Right renal pelvis (tissue), 4 donors: ENCODE measurements at regions not wholly inside any gene's neighbourhood (a gene's known extent, or its start where the extent isn't known, plus 50 kb on each side); places are given as distances from the start of the nearest gene placed in this dataset.
A peak's percentile ranks its signal among the peaks of the same experiment; 100 is the strongest.

ENCODE experiments used
- DNase-seq, 4 donors: peaks; one replicate each; pipeline ENCODE4 v3.0.0-alpha.2; 2013; ENCODE audit warnings: low read depth in 4 of 4, low spot score in 3 of 4, missing footprints in 1 of 4

- DNase-seq = no peak
Observed at GRCh38 chr2:226153553-226153952, 646.1 kb downstream of the IRS1 start.

DNA sequence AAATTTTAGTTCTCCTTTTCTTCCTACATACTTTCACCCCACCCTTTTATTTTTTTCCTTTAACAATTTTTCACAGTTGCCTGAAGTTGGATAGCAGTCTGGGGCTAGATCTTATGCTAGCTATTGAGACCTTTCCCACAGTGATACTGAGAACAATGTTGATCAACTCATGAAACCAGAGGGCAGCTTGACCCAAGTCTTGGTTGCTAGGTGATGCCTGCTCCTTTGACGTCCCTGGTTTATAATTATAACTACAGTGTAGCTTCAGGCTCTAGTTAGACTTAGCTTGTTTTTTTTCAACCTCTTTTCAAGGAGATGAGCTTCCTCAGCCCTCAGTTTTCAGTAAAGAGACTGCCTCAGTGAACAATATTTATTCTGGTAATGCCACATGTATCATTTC, 648.5 kb downstream of the IRS1 start:
- DNase-seq = no peak

DNA sequence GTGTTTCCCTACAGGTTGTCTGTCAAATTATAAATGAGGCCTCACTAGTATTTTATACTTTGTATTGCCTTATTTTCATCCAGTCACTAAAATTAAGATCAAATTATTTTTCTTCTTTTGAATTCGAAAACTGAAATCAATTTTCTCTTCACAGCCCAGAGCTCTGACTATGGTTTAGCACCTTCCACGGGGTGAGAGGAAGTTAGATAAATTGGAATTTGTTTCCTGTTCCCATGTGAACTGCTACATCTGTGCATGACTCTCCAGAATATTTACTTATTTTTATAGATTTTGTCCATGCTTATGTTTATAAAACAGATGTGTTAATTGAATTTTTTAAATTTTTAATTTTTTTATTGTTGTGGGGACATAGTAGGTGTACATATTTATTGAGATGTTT, 656.5 kb downstream of the IRS1 start:
- no peak for DNase-seq

GRCh38 chr2:226142463-226142862, 657.2 kb downstream of the IRS1 start:
- DNase-seq = no peak

DNA sequence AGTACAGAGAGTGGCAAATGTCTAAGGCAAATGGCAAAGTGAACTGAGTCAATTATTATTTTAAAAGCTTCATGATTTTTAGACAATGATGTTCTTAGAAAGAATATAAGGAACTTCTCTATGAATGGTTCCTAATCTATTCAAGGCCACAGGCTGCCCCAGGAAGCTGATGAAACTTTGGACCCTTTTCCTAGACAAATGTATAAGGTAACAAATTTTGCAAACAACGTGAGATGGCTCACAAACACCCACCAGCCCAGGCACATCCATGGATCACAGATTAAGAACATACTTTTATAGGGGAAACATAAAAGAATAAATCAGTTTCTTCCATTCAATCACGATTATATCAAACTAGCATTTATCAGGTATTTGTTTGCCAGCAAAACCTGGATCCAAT, 659.0 kb downstream of the IRS1 start:
- no peak for DNase-seq

- no peak for DNase-seq
Observed at GRCh38 chr2:226139759-226140158, 659.9 kb downstream of the IRS1 start.

DNA sequence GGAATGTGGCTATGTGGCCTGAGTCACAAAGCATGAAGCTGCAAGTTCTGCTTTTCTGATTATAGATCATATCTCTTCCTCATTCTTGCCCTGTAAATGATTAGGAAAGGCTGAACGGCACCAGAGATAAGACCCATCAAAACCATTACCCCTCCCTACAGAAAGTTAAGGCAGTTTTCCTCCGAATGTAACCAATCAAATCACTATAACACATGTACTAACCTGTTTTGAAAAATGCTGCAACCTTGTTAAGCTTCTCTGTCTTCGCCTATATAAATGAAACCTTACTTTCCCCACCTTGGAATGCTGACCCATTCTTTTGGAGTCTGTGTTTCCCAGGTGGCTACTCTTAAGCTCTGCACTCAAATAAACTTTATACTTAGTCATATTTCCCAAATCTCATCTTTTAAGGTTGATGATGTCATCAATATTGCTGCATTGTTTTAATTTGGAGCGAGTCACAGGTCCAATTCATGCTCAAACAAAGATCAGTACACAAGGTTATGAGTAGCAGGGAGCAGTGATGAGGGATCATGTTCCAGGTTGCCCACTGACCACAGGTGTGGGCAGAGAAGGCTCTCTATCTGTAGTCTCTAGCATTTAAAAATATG, 662.3 kb downstream of the IRS1 start:
- DNase-seq = no peak

GRCh38 chr2:226136739-226137138, 662.9 kb downstream of the IRS1 start:
- no peak for DNase-seq

DNA sequence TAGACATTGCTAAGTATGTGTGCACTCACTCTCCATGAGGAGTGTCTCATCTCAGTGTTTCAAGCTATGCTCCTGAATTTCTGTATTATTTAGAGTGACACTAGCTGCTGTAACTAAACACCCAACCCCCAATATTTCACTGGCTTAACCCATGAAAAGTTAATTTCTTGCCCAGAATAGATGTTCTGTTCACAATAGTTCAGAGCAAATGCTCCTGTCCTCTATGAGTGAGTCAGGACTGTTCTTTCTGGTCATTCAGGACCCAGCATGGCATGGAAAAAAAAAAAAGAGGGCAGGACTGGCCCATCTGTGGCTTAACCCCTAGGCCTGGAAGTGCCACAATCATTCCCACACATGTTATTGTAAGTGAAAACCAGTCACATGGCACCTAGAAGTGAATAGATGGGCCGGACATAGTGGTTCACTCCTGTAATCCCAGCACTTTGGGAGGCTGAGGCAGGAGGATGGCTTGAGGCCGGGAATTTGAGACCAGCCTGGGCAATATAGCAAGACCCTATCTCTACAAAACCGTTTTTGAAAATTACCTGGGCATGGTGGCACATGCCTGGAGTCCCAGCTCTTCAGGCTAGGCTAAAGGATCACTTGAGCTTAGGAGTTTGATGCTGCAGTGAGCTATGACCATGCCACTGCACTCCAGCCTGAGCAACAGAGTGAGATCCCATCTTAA, 663.6 kb downstream of the IRS1 start:
- no peak for DNase-seq

DNA sequence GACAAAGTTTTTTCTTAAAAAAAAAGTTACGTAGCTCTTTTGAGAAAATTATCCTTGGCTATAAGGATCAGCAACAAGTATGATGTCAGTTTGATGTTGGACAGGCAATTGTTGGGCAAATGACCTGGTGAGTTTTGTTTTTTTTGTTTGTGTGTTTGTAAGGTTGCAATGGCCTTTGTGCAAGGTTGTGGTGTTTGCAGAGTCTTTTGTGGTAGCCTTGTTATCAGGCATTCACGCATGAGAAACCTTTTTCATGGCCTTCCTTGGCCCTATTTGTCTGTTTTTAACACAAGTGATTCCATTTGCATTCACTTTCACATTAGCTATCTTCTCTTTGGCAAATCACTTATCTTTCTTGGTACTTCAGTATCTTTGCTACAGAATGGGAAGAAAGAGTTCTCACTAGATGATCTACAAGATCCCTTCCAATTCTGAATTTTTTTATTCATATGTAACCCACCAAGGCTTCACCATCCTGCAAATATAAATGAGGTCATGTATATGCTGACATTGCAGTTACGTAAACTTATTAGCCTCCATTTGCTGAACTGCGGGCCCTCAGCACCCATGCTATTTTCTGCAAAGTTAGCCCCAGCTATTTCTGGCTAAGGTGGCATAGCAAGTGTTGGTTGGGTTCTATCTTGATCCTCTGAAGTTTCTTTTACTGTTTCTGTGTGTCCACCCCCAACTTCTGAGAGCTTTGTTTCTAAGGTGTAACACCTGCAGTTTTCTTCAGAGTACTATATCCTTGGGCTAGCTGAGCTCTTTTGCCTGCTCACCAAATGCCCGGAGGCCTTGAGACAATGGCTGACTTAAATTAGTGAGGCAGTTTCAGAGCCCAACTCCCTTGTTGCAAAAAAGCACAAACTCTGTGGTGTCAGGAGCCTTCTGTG, 667.1 kb downstream of the IRS1 start:
- DNase-seq = no peak

GRCh38 chr2:226131299-226131784, 668.3 kb downstream of the IRS1 start:
- no peak for DNase-seq

DNA sequence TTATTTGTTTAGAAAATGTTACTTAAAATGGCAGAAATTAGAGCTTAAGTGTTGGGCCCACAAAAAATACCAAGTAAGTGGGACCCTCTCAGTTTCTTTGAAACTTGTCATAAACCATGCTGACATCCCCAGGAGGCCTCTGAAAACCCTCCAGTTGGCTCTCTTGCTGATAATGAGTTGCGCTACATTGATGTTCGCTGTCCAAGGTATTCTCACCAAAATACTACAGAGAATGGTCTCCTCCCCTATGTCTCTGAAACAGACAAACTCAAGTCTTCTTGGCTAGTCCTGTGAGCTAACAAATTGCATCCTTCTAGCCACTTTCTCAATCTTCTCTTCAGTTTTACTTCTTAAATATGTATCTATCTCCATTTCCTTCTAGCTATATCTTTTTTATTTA, 669.4 kb downstream of the IRS1 start:
- DNase-seq = no peak

DNA sequence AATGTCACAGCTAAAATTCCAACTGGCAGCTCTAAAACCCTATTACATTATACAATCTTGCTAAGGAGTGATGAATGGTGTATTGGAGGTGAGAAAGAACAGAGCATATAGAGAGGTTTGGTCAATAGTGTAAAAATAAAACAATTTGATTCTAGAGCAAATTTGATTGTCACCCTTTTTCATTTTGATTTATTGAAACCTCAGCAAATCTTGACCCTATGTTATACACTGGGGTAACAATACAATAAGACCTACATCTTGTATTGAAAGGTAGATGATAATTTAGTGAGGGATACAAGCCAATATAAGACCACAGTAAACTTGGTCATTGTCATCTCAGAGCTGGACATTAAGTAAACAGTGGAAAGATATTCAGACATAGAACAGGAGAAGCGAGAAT, 671.9 kb downstream of the IRS1 start:
- DNase-seq = no peak

DNA sequence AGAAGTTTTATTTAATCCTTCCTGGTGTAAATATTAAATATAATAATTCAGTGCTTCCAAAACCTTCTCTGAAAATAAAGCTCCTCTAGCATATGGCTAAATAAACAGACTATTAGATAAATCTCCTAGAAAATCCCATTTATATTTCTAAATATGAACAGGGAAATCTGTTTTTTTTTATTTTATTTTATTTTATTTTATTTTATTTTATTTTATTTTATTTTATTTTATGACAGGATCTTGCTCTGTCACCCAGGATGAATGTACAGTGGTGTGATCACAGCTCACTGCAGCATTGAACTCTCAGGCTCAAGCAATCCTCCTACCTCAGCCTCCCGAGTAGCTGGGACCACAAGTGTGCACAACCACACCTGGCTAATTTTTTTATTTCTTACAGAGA, 673.5 kb downstream of the IRS1 start:
- no peak for DNase-seq

GRCh38 chr2:226125176-226125883, 674.3 kb downstream of the IRS1 start:
- no peak for DNase-seq

GRCh38 chr2:226124548-226125011, 675.0 kb downstream of the IRS1 start:
- no peak for DNase-seq

DNA sequence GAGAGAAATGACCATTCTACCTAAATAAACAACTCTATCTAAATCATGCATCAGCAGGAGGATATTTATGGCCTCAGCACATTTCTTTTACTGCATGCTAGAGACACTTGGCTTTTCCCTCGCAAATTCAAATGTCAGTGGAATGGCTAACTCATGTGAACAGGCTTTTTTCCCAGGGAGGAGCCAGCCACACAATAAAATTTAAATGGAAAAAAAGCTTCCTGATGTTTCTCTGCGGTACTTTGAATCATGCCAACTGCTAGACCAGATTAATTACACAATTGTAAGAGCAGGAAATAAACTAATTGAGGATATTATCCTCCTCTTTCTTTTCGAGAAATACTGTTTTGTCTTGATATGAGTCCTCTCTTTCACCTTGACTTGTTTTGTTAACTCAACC, 676.3 kb downstream of the IRS1 start:
- DNase-seq = no peak

DNA sequence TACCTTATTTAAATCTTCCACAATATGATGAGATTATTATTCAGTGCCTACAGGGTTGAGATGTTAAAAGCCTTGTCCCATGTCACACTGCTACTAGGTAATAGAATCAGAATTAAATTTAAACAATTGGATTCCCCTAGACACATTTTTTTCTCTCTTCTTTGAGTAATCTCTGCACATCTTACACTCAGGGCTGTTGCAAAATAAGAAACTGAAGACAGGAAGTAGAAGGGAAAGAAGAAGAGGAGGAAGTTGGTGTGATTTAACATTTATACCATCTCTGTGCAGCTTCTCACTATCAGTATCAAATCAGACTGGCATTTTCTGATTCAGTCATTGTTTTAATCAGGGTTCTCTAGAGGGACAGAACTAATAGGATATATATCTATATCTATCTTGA, 677.6 kb downstream of the IRS1 start:
- no peak for DNase-seq

DNA sequence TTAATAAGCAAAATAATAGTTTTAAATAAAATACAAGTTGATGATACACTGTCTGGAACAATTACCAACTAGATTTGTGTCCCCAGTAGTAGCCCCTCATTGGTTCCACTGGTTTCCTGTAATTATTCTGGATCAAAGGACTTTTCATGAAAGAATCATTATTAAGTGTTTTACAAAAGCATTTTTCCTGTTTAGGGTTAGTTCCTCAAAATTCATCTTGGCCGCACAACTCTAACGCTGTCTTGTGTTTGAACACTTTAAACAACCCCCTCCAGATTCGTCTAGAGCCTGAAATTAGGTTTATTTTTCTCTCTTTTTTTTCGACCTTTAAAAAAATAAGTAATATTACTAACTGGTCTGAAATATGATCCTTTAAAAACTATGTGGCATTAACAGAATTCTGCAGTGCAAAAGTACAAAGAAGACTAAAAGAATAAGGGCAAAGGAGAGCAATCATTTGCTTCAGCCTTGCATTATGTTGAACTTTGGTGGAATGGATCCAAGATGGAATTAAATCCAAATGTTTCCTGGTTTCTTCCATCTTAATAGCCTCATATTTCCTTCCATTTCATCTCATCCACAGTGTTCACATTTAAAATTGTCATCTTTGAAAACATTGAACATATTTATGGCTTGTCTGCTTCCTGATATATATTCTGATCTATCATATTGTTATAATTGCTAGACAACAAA, 678.4 kb downstream of the IRS1 start:
- peak; percentile 32 to 64 (median 60) for DNase-seq
